ENCODE measurements at regions not wholly inside any gene's neighbourhood (a gene's known extent, or its start where the extent isn't known, plus 50 kb on each side); places are given as distances from the start of the nearest gene placed in this dataset.

DNA sequence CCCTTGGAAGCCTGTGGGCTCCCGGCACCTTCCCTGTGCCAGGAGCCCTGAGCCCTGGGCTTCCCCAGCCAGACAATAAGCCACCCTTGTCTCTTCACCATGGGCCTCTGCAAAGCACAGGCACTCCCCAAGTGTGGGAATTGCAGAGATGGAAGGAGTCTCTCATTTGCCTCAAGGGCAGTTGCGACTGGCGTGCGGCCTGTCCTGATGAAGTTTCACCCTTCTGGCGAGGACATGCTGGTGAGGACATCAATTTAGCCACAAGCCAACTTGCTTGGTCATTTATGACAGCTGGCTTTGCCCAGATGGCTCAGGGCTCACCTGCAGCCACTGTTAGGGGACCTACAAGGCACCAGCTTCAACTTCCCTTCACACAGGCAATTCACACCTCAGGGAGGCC is 180.2 kb downstream of the ANAPC1 start:
- no peak for TF ChIP-seq TAF1 (IDR thresholded peaks at IDR 0.05; ENCODE audit: low read depth)
- TF ChIP-seq RAD21 (IDR thresholded peaks at IDR 0.05; ENCODE audit: low read depth), result no peak
- TF ChIP-seq EP300 (IDR thresholded peaks at IDR 0.05; ENCODE audit: borderline replicate concordance), result no peak
- TF ChIP-seq, protein P1, sequence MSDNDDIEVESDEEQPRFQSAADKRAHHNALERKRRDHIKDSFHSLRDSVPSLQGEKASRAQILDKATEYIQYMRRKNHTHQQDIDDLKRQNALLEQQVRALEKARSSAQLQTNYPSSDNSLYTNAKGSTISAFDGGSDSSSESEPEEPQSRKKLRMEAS (IDR thresholded peaks at IDR 0.05), result no peak
- TF ChIP-seq TEAD4 (IDR thresholded peaks at IDR 0.05), result no peak
- TF ChIP-seq YY1 (IDR thresholded peaks at IDR 0.05; ENCODE audit: low read depth), result no peak
- TF ChIP-seq, protein P2, sequence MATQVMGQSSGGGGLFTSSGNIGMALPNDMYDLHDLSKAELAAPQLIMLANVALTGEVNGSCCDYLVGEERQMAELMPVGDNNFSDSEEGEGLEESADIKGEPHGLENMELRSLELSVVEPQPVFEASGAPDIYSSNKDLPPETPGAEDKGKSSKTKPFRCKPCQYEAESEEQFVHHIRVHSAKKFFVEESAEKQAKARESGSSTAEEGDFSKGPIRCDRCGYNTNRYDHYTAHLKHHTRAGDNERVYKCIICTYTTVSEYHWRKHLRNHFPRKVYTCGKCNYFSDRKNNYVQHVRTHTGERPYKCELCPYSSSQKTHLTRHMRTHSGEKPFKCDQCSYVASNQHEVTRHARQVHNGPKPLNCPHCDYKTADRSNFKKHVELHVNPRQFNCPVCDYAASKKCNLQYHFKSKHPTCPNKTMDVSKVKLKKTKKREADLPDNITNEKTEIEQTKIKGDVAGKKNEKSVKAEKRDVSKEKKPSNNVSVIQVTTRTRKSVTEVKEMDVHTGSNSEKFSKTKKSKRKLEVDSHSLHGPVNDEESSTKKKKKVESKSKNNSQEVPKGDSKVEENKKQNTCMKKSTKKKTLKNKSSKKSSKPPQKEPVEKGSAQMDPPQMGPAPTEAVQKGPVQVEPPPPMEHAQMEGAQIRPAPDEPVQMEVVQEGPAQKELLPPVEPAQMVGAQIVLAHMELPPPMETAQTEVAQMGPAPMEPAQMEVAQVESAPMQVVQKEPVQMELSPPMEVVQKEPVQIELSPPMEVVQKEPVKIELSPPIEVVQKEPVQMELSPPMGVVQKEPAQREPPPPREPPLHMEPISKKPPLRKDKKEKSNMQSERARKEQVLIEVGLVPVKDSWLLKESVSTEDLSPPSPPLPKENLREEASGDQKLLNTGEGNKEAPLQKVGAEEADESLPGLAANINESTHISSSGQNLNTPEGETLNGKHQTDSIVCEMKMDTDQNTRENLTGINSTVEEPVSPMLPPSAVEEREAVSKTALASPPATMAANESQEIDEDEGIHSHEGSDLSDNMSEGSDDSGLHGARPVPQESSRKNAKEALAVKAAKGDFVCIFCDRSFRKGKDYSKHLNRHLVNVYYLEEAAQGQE (IDR thresholded peaks at IDR 0.05; ENCODE audit: low read depth), result no peak
- TF ChIP-seq CEBPB (IDR thresholded peaks at IDR 0.05), result no peak
- TF ChIP-seq FOXM1 (IDR thresholded peaks at IDR 0.05; ENCODE audit: borderline replicate concordance, low read depth), result no peak
- TF ChIP-seq EGR1 (IDR thresholded peaks at IDR 0.05), result no peak
- no peak for TF ChIP-seq NFIC (IDR thresholded peaks at IDR 0.05)
- no peak for TF ChIP-seq TCF12 (IDR thresholded peaks at IDR 0.05; ENCODE audit: low read depth)
- TF ChIP-seq ZBTB7A (IDR thresholded peaks at IDR 0.05; ENCODE audit: low read depth), result no peak
- no peak for TF ChIP-seq CREB1 (IDR thresholded peaks at IDR 0.05; ENCODE audit: low read depth)

Data from Ishikawa (cell line).